MCF 10A (cell line): ENCODE measurements at regions not wholly inside any gene's neighbourhood (a gene's known extent, or its start where the extent isn't known, plus 50 kb on each side); places are given as distances from the start of the nearest gene placed in this dataset.

ENCODE experiments used
- BruUV-seq: library from RNA; stranded (reverse); fragments of 400-500 nt; replicated peaks from 2 replicates; lab custom pipeline; 2021; lab: Mats Ljungman, UMichigan
- CTCF ChIA-PET: fragments of 300-600 bp; sonication (Branson Sonifier 250); formaldehyde crosslinking; extraction: SDS; loops from one replicate; lab custom pipeline; 2021; ENCODE audit warnings: antibody characterized with exemption, inconsistent platforms; lab: Yijun Ruan, JAX
- POLR2A ChIA-PET: fragments of 300-600, 350-650 bp; sonication (Branson Sonifier 250); formaldehyde crosslinking; extraction: SDS; loops from one replicate; lab custom pipeline; 2020; ENCODE audit warnings: antibody characterized with exemption, inconsistent platforms; lab: Yijun Ruan, JAX
- DNase-seq: peaks from one replicate; pipeline ENCODE4 v3.0.0-alpha.2; 2018; ENCODE audit not compliant: unreplicated experiment
- H3K27ac Mint-ChIP-seq: one replicate; pipeline ENCODE4 v1.8.0; 2022; ENCODE audit warnings: mild to moderate bottlenecking, low read depth, mixed read lengths; ENCODE audit not compliant: unreplicated experiment
- H3K27me3 Mint-ChIP-seq: one replicate; pipeline ENCODE4 v1.8.0; 2022; ENCODE audit warnings: mixed read lengths; ENCODE audit not compliant: insufficient read depth, unreplicated experiment
- H3K36me3 Mint-ChIP-seq: one replicate; pipeline ENCODE4 v1.8.0; 2022; ENCODE audit warnings: mild to moderate bottlenecking, moderate library complexity, mixed read lengths; ENCODE audit not compliant: insufficient read depth, unreplicated experiment
- H3K4me1 Mint-ChIP-seq: one replicate; pipeline ENCODE4 v1.8.0; 2022; ENCODE audit warnings: mixed read lengths; ENCODE audit not compliant: insufficient read depth, unreplicated experiment
- H3K4me3 Mint-ChIP-seq: one replicate; pipeline ENCODE4 v1.8.0; 2022; ENCODE audit warnings: mild to moderate bottlenecking, moderate library complexity, mixed read lengths; ENCODE audit not compliant: unreplicated experiment
- H3K9me3 Mint-ChIP-seq: one replicate; pipeline ENCODE4 v1.8.0; 2022; ENCODE audit warnings: mixed read lengths; ENCODE audit not compliant: unreplicated experiment
- intact Hi-C: fragments of 100-400 bp; cut with micrococcal nuclease; formaldehyde crosslinking; loops from 2 replicates; pipeline ENCODE4 v1.14.1; 2022
- TF ChIP-seq, protein P1 (sequence below): fragments of 200-600 bp; IDR thresholded peaks from one replicate; pipeline ENCODE4 v1.8.0; 2022; ENCODE audit warnings: antibody characterized with exemption, mild to moderate bottlenecking; ENCODE audit not compliant: unreplicated experiment

- CTCF ChIA-PET = interaction anchor here (0.7 kb wide), 1 partner anchor 182 kb away, joined by 3 read pairs; no protein-coding TSS in a partner anchor
- no peaks in the 10 kb centered on the region for H3K36me3 Mint-ChIP-seq
- TF ChIP-seq, protein P1, sequence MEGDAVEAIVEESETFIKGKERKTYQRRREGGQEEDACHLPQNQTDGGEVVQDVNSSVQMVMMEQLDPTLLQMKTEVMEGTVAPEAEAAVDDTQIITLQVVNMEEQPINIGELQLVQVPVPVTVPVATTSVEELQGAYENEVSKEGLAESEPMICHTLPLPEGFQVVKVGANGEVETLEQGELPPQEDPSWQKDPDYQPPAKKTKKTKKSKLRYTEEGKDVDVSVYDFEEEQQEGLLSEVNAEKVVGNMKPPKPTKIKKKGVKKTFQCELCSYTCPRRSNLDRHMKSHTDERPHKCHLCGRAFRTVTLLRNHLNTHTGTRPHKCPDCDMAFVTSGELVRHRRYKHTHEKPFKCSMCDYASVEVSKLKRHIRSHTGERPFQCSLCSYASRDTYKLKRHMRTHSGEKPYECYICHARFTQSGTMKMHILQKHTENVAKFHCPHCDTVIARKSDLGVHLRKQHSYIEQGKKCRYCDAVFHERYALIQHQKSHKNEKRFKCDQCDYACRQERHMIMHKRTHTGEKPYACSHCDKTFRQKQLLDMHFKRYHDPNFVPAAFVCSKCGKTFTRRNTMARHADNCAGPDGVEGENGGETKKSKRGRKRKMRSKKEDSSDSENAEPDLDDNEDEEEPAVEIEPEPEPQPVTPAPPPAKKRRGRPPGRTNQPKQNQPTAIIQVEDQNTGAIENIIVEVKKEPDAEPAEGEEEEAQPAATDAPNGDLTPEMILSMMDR = no peak
- H3K27ac Mint-ChIP-seq = no peak overlapping the region
- no peaks in the 10 kb centered on the region for H3K4me1 Mint-ChIP-seq
- DNase-seq = no peak
- POLR2A ChIA-PET = no interaction called here
- intact Hi-C loops = no loop called here
- peaks cover 17% of the 10 kb centered on the region for H3K9me3 Mint-ChIP-seq
- no TSS peak for BruUV-seq
- no peaks in the 10 kb centered on the region for H3K27me3 Mint-ChIP-seq
- no peak overlapping the region for H3K4me3 Mint-ChIP-seq
Observed at GRCh38 chr10:42911359-42911758, 128.8 kb downstream of the BMS1 start.

DNA sequence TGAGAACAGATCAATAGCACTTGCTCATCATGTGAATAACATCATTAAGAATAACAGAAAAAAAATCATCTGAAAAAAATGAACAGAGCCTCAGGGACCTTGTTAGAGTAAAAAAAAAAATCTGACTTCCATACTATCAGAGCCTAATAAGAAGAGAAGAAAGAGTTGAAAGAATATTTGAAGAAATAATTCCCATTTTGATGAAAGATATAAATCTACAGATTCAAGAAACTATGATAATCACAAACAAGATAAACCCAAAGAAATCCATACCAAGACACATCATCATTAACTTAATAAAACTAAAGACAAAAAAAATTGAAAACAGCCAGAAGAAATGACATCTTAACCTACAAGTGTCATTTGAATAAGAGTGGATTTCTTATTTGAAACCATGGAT, 134.4 kb downstream of the BMS1 start:
- TF ChIP-seq, protein P1 = no peak
- intact Hi-C loops = no loop called here
- DNase-seq = no peak
- Mint-ChIP-seq H3K36me3 (no peaks in the 10 kb centered on the region), H3K4me1 (no peaks in the 10 kb centered on the region), H3K9me3 (peaks cover 32% of the 10 kb centered on the region), H3K27me3 (no peaks in the 10 kb centered on the region), H3K27ac (no peak overlapping the region), H3K4me3 (no peak overlapping the region)
- ChIA-PET POLR2A (no interaction called here), CTCF (no interaction called here)
- no TSS peak for BruUV-seq

DNA sequence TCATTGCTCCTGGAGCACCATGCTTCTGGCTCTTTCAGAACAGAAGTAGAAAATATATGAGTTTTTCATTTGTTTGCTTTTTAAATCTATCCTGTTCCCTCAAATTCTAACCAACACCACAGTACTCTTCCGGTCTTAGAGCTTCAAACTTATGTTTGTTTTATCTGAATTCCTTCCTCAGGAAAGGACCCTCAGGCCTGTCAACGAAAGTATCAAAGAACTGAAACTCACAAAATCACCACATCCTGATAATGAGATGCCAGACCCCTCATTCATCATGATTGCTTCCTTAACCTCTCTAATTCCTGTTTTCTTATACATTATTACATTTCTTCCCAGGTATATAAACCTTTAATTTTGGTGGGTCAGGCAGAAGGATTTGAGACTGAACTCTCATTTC, 135.2 kb downstream of the BMS1 start:
- Mint-ChIP-seq H3K4me1 (no peaks in the 10 kb centered on the region), H3K9me3 (peaks cover 39% of the 10 kb centered on the region), H3K4me3 (no peak overlapping the region), H3K27me3 (no peaks in the 10 kb centered on the region), H3K36me3 (no peaks in the 10 kb centered on the region), H3K27ac (no peak overlapping the region)
- TF ChIP-seq, protein P1 = no peak
- BruUV-seq = no TSS peak
- no peak for DNase-seq
- CTCF ChIA-PET = no interaction called here
- POLR2A ChIA-PET = no interaction called here
- intact Hi-C loops = no loop called here

DNA sequence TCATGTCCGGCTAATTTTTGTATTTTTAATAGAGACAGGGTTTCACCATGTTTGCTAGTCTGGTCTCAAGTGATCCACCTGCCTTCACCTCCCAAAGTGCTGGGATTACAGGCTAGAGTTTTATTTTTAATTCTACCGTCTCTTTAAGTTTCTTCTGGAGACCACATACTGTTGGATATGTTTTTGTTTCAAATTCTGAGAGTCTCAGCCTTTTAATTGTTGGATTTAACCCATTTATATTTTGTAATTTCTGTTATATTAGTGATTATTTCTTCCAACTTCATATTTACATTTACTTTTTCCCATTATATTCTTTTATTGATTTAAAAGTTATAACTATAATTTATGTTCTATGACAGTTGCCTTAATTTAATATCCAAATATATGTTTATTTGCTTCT, 139.4 kb downstream of the BMS1 start:
- no peak overlapping the region for H3K4me3 Mint-ChIP-seq
- TF ChIP-seq, protein P1 = no peak
- H3K27me3 Mint-ChIP-seq = no peaks in the 10 kb centered on the region
- no peaks in the 10 kb centered on the region for H3K36me3 Mint-ChIP-seq
- ChIA-PET POLR2A (no interaction called here), CTCF (no interaction called here)
- intact Hi-C loops = no loop called here
- BruUV-seq = no TSS peak
- no peak for DNase-seq
- H3K27ac Mint-ChIP-seq = no peak overlapping the region
- no peaks in the 10 kb centered on the region for H3K4me1 Mint-ChIP-seq
- H3K9me3 Mint-ChIP-seq = peaks cover 40% of the 10 kb centered on the region
